Endothelial cell (in vitro differentiated cells): ENCODE measurements at regions not wholly inside any gene's neighbourhood (a gene's known extent, or its start where the extent isn't known, plus 50 kb on each side); places are given as distances from the start of the nearest gene placed in this dataset.
"Not testable (repeated sequence)": the region's sequence is repeated elsewhere in the genome, so short reads cannot be mapped to it uniquely, and the experiment has no call there.

Experiments used
- DNase-seq: peaks from one replicate; pipeline ENCODE4 v3.0.0; 2021; ENCODE audit warnings: low spot score
- H3K27ac Mint-ChIP-seq: one replicate; pipeline ENCODE4 v1.8.0; 2021; ENCODE audit warnings: mixed read lengths, inconsistent platforms; ENCODE audit not compliant: unreplicated experiment
- H3K27me3 Mint-ChIP-seq: one replicate; pipeline ENCODE4 v1.8.0; 2021; ENCODE audit warnings: mild to moderate bottlenecking, moderate library complexity, mixed read lengths, inconsistent platforms; ENCODE audit not compliant: unreplicated experiment
- H3K36me3 Mint-ChIP-seq: one replicate; pipeline ENCODE4 v1.8.0; 2021; ENCODE audit warnings: mild to moderate bottlenecking, low read depth, mixed read lengths, inconsistent platforms; ENCODE audit not compliant: unreplicated experiment
- H3K4me1 Mint-ChIP-seq: one replicate; pipeline ENCODE4 v1.8.0; 2021; ENCODE audit warnings: mild to moderate bottlenecking, mixed read lengths, inconsistent platforms; ENCODE audit not compliant: unreplicated experiment
- H3K4me3 Mint-ChIP-seq: one replicate; pipeline ENCODE4 v1.8.0; 2021; ENCODE audit warnings: mild to moderate bottlenecking, mixed read lengths, inconsistent platforms; ENCODE audit not compliant: unreplicated experiment
- H3K9me3 Mint-ChIP-seq: one replicate; pipeline ENCODE4 v1.8.0; 2021; ENCODE audit warnings: mixed read lengths, inconsistent platforms; ENCODE audit not compliant: unreplicated experiment
- CTCF ChIP-seq: fragments of 200-600 bp; sonication (generic); IDR thresholded peaks from one replicate; pipeline ENCODE4 v1.5.0; 2021; ENCODE audit warnings: antibody characterized with exemption; ENCODE audit not compliant: unreplicated experiment

- Mint-ChIP-seq H3K9me3 (peaks cover 4% of the 10 kb centered on the region), H3K36me3 (no peaks in the 10 kb centered on the region), H3K4me3 (no peak overlapping the region), H3K27ac (no peak overlapping the region), H3K27me3 (no peaks in the 10 kb centered on the region), H3K4me1 (peaks cover 2% of the 10 kb centered on the region)
- TF ChIP-seq CTCF = no peak
- DNase-seq = no peak
Measured at GRCh38 chr6:86440608-86441007, 496.7 kb upstream of the HTR1E start.

GRCh38 chr6:86423571-86423970 lies 513.8 kb upstream of the HTR1E start:
- no peak overlapping the region for H3K4me3 Mint-ChIP-seq
- no peaks in the 10 kb centered on the region for H3K9me3 Mint-ChIP-seq

GRCh38 chr6:86412057-86412456 lies 525.3 kb upstream of the HTR1E start:
- Mint-ChIP-seq H3K4me3 (no peak overlapping the region), H3K36me3 (no peaks in the 10 kb centered on the region), H3K27me3 (no peaks in the 10 kb centered on the region), H3K9me3 (peaks cover 5% of the 10 kb centered on the region), H3K4me1 (no peaks in the 10 kb centered on the region), H3K27ac (no peak overlapping the region)
- no peak for DNase-seq
- no peak for TF ChIP-seq CTCF

More at GRCh38 chr6:86423571-86423970, 513.8 kb upstream of the HTR1E start:
- Mint-ChIP-seq H3K27me3 (no peaks in the 10 kb centered on the region), H3K27ac (no peak overlapping the region), H3K4me1 (no peaks in the 10 kb centered on the region), H3K36me3 (no peaks in the 10 kb centered on the region)
- DNase-seq = no peak
- no peak for TF ChIP-seq CTCF

- H3K9me3 Mint-ChIP-seq = peaks cover 5% of the 10 kb centered on the region
- no peak for TF ChIP-seq CTCF
- H3K4me3 Mint-ChIP-seq = no peak overlapping the region
- DNase-seq = no peak
- no peaks in the 10 kb centered on the region for H3K27me3 Mint-ChIP-seq
- H3K36me3 Mint-ChIP-seq = no peaks in the 10 kb centered on the region
- H3K4me1 Mint-ChIP-seq = no peaks in the 10 kb centered on the region
- no peak overlapping the region for H3K27ac Mint-ChIP-seq
Measured at GRCh38 chr6:86407128-86407527, 530.2 kb upstream of the HTR1E start.

- not testable (repeated sequence) for H3K36me3 Mint-ChIP-seq, DNase-seq, H3K4me3 Mint-ChIP-seq, H3K27ac Mint-ChIP-seq, H3K4me1 Mint-ChIP-seq, H3K27me3 Mint-ChIP-seq, H3K9me3 Mint-ChIP-seq
Measured at GRCh38 chr6:86392850-86393249, 544.5 kb upstream of the HTR1E start.

GRCh38 chr6:86380571-86381125 lies 556.7 kb upstream of the HTR1E start:
- Mint-ChIP-seq H3K27ac (no peak overlapping the region), H3K4me3 (no peak overlapping the region), H3K36me3 (no peaks in the 10 kb centered on the region), H3K9me3 (no peaks in the 10 kb centered on the region), H3K4me1 (no peaks in the 10 kb centered on the region), H3K27me3 (no peaks in the 10 kb centered on the region)
- no peak for DNase-seq
- no peak for TF ChIP-seq CTCF
